Fibroblast of lung (primary cell): ENCODE measurements at regions not wholly inside any gene's neighbourhood (a gene's known extent, or its start where the extent isn't known, plus 50 kb on each side); places are given as distances from the start of the nearest gene placed in this dataset.

ENCODE experiments used
- CTCF ChIP-seq, 2 donors: IDR thresholded peaks in 1 of 2; conservative IDR thresholded peaks in 1 of 2; 1 replicate in 1 of 2; 2 replicates in 1 of 2; pipeline ENCODE4 v1.5.1; 2011 to 2012; ENCODE audit warnings: low read length in 2 of 2, control low read depth in 1 of 2, inconsistent platforms in 1 of 2, low read depth in 1 of 2, mild to moderate bottlenecking in 1 of 2
- EZH2 ChIP-seq: IDR thresholded peaks from 2 replicates; pipeline ENCODE4 v1.5.1; 2012; ENCODE audit warnings: low read length, control low read depth, mild to moderate bottlenecking; ENCODE audit errors: missing control alignments

GRCh38 chr2:51681854-51682253 is 649.9 kb upstream of the NRXN1 start:
- TF ChIP-seq CTCF (conservative IDR thresholded peaks at IDR 0.05 in 1 of 2, IDR thresholded peaks at IDR 0.05 in 1 of 2; ENCODE audit: low read depth in 1 of 2, low read length in 2 of 2) (no peak), EZH2 (no peak)
